ENCODE measurements at regions not wholly inside any gene's neighbourhood (a gene's known extent, or its start where the extent isn't known, plus 50 kb on each side); places are given as distances from the start of the nearest gene placed in this dataset.

DNA sequence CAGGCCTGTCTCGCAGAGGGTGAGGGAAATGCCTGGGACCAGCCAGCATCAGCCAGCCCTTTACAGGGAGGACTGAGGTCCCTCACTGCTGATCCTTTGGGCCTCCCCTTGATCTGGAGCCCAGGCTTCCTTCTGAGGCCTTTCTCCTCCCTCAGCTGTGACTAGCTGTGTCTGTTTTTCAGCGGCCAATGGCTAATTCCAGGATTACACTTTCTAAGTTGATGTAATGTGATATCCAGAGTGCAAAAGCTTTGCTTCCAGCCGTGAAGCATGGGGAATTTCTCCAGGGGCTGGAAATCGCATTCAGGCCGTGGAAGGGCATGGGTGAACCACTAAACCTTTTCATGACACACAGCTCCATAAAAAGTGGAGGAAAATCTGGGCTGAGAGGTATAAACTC is 157.6 kb downstream of the SHQ1 start:
- no peak for TF ChIP-seq POLR2A (IDR thresholded peaks at IDR 0.05)
- TF ChIP-seq, protein P1, sequence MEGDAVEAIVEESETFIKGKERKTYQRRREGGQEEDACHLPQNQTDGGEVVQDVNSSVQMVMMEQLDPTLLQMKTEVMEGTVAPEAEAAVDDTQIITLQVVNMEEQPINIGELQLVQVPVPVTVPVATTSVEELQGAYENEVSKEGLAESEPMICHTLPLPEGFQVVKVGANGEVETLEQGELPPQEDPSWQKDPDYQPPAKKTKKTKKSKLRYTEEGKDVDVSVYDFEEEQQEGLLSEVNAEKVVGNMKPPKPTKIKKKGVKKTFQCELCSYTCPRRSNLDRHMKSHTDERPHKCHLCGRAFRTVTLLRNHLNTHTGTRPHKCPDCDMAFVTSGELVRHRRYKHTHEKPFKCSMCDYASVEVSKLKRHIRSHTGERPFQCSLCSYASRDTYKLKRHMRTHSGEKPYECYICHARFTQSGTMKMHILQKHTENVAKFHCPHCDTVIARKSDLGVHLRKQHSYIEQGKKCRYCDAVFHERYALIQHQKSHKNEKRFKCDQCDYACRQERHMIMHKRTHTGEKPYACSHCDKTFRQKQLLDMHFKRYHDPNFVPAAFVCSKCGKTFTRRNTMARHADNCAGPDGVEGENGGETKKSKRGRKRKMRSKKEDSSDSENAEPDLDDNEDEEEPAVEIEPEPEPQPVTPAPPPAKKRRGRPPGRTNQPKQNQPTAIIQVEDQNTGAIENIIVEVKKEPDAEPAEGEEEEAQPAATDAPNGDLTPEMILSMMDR (IDR thresholded peaks at IDR 0.05 in 4 of 5, conservative IDR thresholded peaks at IDR 0.05 in 1 of 5), result no peak
- in situ Hi-C loops (cut with MboI; ENCODE audit: low sequenced_read_pairs in 4 of 4) (no loop called here), intact Hi-C loops (cut with DNase I; ENCODE audit: low total_unique reads) (no loop called here)
- Histone ChIP-seq H3K27me3 (no peaks in the 10 kb centered on the region), H3K9me3 (no peaks in the 10 kb centered on the region), H3K36me3 (no peaks in the 10 kb centered on the region), H3K4me1 (no peaks in the 10 kb centered on the region), H3K4me3 (no peak overlapping the region), H3K27ac (no peak overlapping the region)
- DNase-seq (no peak), ATAC-seq (no peak)

DNA sequence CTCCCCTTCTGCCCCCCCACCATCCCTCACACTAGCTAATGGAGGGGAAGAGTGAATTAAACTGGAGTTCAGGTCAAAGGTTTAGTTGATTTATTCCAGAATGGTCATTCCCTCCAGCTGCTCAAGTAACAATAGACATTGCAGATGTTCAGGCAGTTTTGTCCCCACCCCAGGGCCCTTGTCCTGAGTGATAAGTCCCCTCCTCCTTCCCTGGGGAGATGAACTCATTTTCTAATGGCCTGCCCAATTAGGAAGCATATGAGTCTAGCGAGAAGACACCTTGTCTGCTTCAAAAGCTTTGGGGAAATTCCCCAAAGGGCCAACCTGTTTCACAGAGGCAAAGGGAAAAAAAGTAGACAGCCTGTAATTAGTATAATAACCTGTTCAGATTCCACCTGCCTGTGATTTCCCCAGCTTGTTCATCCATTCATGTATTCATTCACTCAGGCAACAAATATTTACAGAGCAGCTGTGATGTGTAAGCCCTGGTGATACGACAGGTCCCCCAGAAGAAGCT is 165.3 kb downstream of the SHQ1 start:
- intact Hi-C loops (cut with DNase I; ENCODE audit: low total_unique reads), result no loop called here
- no peaks in the 10 kb centered on the region for H3K9me3 ChIP-seq
- DNase-seq (no peak), ATAC-seq (no peak)
- no peak overlapping the region for H3K4me3 ChIP-seq
- TF ChIP-seq POLR2A (IDR thresholded peaks at IDR 0.05), result no peak
- TF ChIP-seq, protein P1 (IDR thresholded peaks at IDR 0.05 in 4 of 5, conservative IDR thresholded peaks at IDR 0.05 in 1 of 5), result no peak
- H3K36me3 ChIP-seq, result no peaks in the 10 kb centered on the region
- no peak overlapping the region for H3K27ac ChIP-seq
- no peaks in the 10 kb centered on the region for H3K27me3 ChIP-seq
- in situ Hi-C loops (cut with MboI; ENCODE audit: low sequenced_read_pairs in 4 of 4), result no loop called here
- H3K4me1 ChIP-seq, result no peaks in the 10 kb centered on the region

DNA sequence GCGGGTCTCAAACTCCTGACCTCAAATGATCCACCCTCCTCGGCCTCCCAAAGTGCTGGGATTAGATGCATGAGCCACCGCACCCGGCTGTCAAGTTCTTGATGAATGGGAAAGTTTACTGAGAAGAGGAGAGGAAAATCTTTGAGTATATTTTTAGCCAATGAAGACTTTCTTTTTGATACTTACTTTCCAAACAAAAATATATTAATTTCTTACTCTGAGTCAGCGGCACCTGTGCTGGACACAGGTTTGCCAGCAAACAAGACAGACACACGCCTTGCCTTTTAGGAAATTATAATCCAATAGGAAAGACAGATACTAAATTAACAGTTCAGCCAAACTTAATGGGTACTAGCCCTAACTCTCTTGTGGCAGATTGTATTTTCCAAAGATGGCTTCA is 166.6 kb downstream of the SHQ1 start:
- TF ChIP-seq, protein P1 (IDR thresholded peaks at IDR 0.05 in 4 of 5, conservative IDR thresholded peaks at IDR 0.05 in 1 of 5), result no peak
- TF ChIP-seq POLR2A (IDR thresholded peaks at IDR 0.05), result no peak
- Histone ChIP-seq H3K4me1 (no peaks in the 10 kb centered on the region), H3K36me3 (no peaks in the 10 kb centered on the region), H3K27ac (no peak overlapping the region), H3K4me3 (no peak overlapping the region), H3K27me3 (no peaks in the 10 kb centered on the region), H3K9me3 (no peaks in the 10 kb centered on the region)
- DNase-seq, result no peak
- in situ Hi-C loops (cut with MboI; ENCODE audit: low sequenced_read_pairs in 4 of 4) (no loop called here), intact Hi-C loops (cut with DNase I; ENCODE audit: low total_unique reads) (no loop called here)
- no peak for ATAC-seq

DNA sequence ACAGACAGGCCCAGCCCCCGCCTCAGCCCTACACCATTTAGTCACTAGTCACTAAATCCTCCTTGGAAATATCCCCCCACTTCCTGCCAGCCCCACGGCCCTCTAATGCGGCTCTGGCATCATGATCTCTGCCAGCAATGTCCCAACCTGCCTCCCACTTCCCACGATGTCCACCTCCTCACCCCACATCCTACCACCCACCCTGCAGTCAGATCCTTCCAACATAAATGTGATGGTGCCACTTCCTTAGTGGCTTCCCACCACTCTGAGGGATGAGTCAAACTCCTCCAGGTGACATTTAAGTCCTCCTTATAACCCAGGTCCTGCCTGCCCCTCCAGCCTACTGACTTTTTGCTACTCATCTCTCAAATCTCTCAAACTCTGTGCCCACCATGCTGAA is 167.5 kb downstream of the SHQ1 start:
- Histone ChIP-seq H3K27ac (no peak overlapping the region), H3K36me3 (no peaks in the 10 kb centered on the region), H3K27me3 (no peaks in the 10 kb centered on the region), H3K4me1 (no peaks in the 10 kb centered on the region), H3K9me3 (no peaks in the 10 kb centered on the region), H3K4me3 (no peak overlapping the region)
- in situ Hi-C loops (cut with MboI; ENCODE audit: low sequenced_read_pairs in 4 of 4), result no loop called here
- intact Hi-C loops (cut with DNase I; ENCODE audit: low total_unique reads), result no loop called here
- ATAC-seq (no peak), DNase-seq (no peak)
- TF ChIP-seq POLR2A (IDR thresholded peaks at IDR 0.05), result no peak
- TF ChIP-seq, protein P1 (IDR thresholded peaks at IDR 0.05 in 4 of 5, conservative IDR thresholded peaks at IDR 0.05 in 1 of 5), result no peak

DNA sequence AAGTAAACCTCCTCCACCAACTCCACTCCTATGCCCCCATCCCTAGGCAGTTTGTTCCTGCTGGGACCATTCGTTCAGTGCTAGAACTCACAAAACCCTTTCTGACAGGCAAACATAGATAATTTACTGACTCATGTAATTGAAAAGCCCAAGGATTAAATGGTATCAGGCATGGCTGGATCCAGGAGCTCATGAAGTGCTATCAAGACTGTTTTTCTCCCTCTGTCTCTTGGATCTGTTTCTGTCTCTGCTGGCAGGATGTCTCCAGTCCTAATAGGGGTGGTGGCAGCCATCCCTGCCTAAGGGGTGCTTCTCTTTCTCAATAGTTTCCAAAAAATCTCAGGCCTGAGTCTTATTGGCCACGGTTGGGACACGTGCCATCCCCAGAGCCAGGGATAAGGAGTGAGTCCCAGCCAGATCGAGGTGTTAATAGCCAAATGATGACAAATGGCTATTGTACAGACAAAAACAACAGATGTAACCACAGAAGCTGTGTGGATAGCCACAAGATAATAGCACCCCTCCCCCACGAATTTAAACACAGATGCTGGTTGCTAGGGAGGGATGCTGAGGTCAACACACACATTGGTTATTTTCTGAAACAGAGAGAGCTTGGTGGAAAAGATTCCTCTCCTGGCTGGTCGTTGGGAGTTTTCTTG is 168.6 kb downstream of the SHQ1 start:
- TF ChIP-seq, protein P1 (IDR thresholded peaks at IDR 0.05 in 4 of 5, conservative IDR thresholded peaks at IDR 0.05 in 1 of 5), result no peak
- TF ChIP-seq POLR2A (IDR thresholded peaks at IDR 0.05), result no peak
- Histone ChIP-seq H3K4me1 (no peaks in the 10 kb centered on the region), H3K36me3 (no peaks in the 10 kb centered on the region), H3K9me3 (no peaks in the 10 kb centered on the region), H3K27me3 (no peaks in the 10 kb centered on the region), H3K4me3 (no peak overlapping the region), H3K27ac (no peak overlapping the region)
- ATAC-seq (no peak), DNase-seq (no peak)
- in situ Hi-C loops (cut with MboI; ENCODE audit: low sequenced_read_pairs in 4 of 4) (no loop called here), intact Hi-C loops (cut with DNase I; ENCODE audit: low total_unique reads) (no loop called here)

Data from gastrocnemius medialis (tissue), 4 donors.